ENCODE measurements at regions not wholly inside any gene's neighbourhood (a gene's known extent, or its start where the extent isn't known, plus 50 kb on each side); places are given as distances from the start of the nearest gene placed in this dataset.

DNA sequence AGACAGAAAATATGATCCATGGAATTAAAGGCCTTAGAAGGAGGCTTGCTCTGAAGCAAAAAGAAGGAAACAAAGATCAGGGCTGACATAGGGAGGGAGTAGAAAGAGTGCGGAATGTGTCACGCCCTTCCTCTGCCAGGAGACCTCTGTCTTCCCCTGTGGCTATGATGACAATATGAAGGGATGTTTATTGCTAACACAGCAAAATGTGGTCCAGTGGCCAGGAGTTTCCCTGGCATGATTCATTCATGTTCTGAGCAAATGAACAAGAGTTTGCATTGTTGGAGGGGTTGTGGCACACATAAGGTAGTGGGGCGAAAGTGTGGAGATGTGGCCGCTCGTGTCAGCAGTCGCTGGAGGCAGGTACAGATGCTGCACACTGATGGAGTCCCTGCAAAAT is 169.4 kb downstream of the SHQ1 start:
- no peaks in the 10 kb centered on the region for H3K9me3 ChIP-seq (ENCODE audit: low read depth)
- no peaks in the 10 kb centered on the region for H3K79me2 ChIP-seq
- H4K20me1 ChIP-seq (ENCODE audit: insufficient read depth, poor library complexity, severe bottlenecking) = no peaks in the 10 kb centered on the region
- peaks cover 10% of the 10 kb centered on the region for H3K4me1 ChIP-seq (ENCODE audit: insufficient read depth)
- no peak overlapping the region for H2AFZ ChIP-seq
- H3K27me3 ChIP-seq = no peaks in the 10 kb centered on the region
- peak; percentile 43 for DNase-seq (ENCODE audit: low spot score)
- WGBS (ENCODE audit: low lambda C conversion rate, missing lambda C conversion rate) = 89% methylated on average over 6 of the region's 6 CpGs
- no peaks in the 10 kb centered on the region for H3K9me2 ChIP-seq (replicated peaks; ENCODE audit: insufficient read depth)
- H3K27ac ChIP-seq = peak overlapping the region; percentile 75
- TF ChIP-seq, protein P1, sequence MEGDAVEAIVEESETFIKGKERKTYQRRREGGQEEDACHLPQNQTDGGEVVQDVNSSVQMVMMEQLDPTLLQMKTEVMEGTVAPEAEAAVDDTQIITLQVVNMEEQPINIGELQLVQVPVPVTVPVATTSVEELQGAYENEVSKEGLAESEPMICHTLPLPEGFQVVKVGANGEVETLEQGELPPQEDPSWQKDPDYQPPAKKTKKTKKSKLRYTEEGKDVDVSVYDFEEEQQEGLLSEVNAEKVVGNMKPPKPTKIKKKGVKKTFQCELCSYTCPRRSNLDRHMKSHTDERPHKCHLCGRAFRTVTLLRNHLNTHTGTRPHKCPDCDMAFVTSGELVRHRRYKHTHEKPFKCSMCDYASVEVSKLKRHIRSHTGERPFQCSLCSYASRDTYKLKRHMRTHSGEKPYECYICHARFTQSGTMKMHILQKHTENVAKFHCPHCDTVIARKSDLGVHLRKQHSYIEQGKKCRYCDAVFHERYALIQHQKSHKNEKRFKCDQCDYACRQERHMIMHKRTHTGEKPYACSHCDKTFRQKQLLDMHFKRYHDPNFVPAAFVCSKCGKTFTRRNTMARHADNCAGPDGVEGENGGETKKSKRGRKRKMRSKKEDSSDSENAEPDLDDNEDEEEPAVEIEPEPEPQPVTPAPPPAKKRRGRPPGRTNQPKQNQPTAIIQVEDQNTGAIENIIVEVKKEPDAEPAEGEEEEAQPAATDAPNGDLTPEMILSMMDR (IDR thresholded peaks at IDR 0.05; ENCODE audit: poor library complexity) = no peak
- TF ChIP-seq EZH2 (IDR thresholded peaks at IDR 0.05; ENCODE audit: borderline replicate concordance) (no peak), EZH2phosphoT487 (IDR thresholded peaks at IDR 0.05; ENCODE audit: low read depth, severe bottlenecking, unreplicated experiment) (no peak)
- no peak overlapping the region for H3K4me3 ChIP-seq
- H3K4me2 ChIP-seq = no peak overlapping the region
- no peaks in the 10 kb centered on the region for H3K36me3 ChIP-seq (replicated peaks; ENCODE audit: insufficient read depth, low read depth)

- Histone ChIP-seq H3K4me3 (no peak overlapping the region), H3K9me3 (ENCODE audit: low read depth) (no peaks in the 10 kb centered on the region), H3K79me2 (no peaks in the 10 kb centered on the region), H3K9me2 (replicated peaks; ENCODE audit: insufficient read depth) (no peaks in the 10 kb centered on the region), H3K27me3 (no peaks in the 10 kb centered on the region), H3K4me1 (ENCODE audit: insufficient read depth) (peaks cover 10% of the 10 kb centered on the region), H4K20me1 (ENCODE audit: insufficient read depth, poor library complexity, severe bottlenecking) (no peaks in the 10 kb centered on the region), H3K27ac (peak overlapping the region; percentile 75), H3K4me2 (no peak overlapping the region), H2AFZ (no peak overlapping the region), H3K36me3 (replicated peaks; ENCODE audit: insufficient read depth, low read depth) (no peaks in the 10 kb centered on the region)
- WGBS (ENCODE audit: low lambda C conversion rate, missing lambda C conversion rate) = 40% methylated on average over 3 of the region's 3 CpGs
- no peak for TF ChIP-seq EZH2phosphoT487 (IDR thresholded peaks at IDR 0.05; ENCODE audit: low read depth, severe bottlenecking, unreplicated experiment)
- no peak for DNase-seq (ENCODE audit: low spot score)
Measured at GRCh38 chr3:72678380-72678779, 169.9 kb downstream of the SHQ1 start.

DNA sequence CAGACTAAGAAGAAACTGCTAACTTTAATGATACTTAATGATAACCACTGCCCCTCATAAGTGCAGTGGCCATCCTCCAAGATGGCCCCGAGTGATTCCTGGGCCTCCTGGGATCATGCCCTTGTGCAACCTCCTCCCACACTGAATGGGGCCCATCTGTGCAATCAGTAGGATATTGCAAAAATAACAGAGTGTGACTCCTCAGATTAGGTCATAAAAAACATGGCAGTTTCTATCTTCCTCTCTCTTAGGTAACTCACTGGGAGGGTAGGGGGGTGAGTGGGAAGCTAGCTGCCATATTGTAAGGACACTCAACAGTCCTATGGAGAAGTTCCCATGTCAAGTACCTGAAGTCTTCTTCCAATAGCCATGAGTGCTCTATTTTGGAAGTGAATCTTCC is 173.0 kb downstream of the SHQ1 start:
- Histone ChIP-seq H2AFZ (no peak overlapping the region), H3K36me3 (replicated peaks; ENCODE audit: insufficient read depth, low read depth) (no peaks in the 10 kb centered on the region), H3K9me3 (ENCODE audit: low read depth) (no peaks in the 10 kb centered on the region), H3K79me2 (no peaks in the 10 kb centered on the region), H3K27me3 (no peaks in the 10 kb centered on the region), H3K4me1 (ENCODE audit: insufficient read depth) (peaks cover 10% of the 10 kb centered on the region), H3K4me3 (no peak overlapping the region), H3K4me2 (no peak overlapping the region), H3K27ac (no peak overlapping the region), H3K9me2 (replicated peaks; ENCODE audit: insufficient read depth) (no peaks in the 10 kb centered on the region), H4K20me1 (ENCODE audit: insufficient read depth, poor library complexity, severe bottlenecking) (no peaks in the 10 kb centered on the region)
- DNase-seq (ENCODE audit: low spot score) = no peak
- TF ChIP-seq, protein P1 (IDR thresholded peaks at IDR 0.05; ENCODE audit: poor library complexity) = no peak
- TF ChIP-seq EZH2phosphoT487 (IDR thresholded peaks at IDR 0.05; ENCODE audit: low read depth, severe bottlenecking, unreplicated experiment) (no peak), EZH2 (IDR thresholded peaks at IDR 0.05; ENCODE audit: borderline replicate concordance) (no peak)
- WGBS (ENCODE audit: low lambda C conversion rate, missing lambda C conversion rate) = 81% methylated on average over 1 of the region's 1 CpG

DNA sequence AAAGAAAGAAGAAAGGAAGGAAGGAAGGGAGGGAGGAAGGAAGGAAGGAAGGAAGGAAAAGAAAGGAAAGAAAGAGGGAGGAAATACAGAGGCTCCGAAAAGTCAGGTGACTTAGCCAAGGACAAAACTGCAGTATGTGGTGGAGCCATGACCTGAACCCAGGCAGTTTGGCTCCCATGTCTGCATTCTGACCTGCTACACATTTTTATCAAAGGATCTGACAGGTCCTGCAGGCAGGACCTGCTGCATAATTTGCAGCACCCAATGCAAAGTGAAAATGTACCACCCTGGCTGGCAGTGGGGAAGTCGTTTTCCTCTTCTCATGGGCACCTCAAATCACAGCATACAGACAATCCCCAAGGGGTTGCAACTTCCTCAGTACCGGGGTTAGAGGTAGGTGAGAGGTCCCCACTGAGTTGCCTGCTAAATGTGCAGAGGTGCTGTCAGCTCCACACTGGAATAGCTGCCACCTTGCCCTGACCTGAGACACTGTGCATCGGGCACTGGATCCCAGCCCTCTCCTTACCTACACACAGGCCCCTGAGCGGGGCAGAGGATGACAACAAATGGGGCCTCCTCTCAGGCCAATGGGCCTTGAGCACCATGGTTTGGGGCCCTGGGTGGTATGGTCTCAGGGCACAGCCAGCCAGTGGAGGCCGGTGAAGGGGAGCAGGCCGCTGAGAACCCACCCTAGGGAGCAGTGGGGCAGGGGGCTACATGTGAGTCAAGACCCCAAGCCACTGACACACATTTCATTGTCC is 175.1 kb downstream of the SHQ1 start:
- Histone ChIP-seq H3K79me2 (no peaks in the 10 kb centered on the region), H3K36me3 (replicated peaks; ENCODE audit: insufficient read depth, low read depth) (no peaks in the 10 kb centered on the region), H3K27ac (no peak overlapping the region), H3K4me1 (ENCODE audit: insufficient read depth) (no peaks in the 10 kb centered on the region), H3K4me2 (no peak overlapping the region), H4K20me1 (ENCODE audit: insufficient read depth, poor library complexity, severe bottlenecking) (no peaks in the 10 kb centered on the region), H3K9me2 (replicated peaks; ENCODE audit: insufficient read depth) (no peaks in the 10 kb centered on the region), H3K4me3 (no peak overlapping the region), H3K27me3 (no peaks in the 10 kb centered on the region), H3K9me3 (ENCODE audit: low read depth) (no peaks in the 10 kb centered on the region), H2AFZ (no peak overlapping the region)
- no peak for TF ChIP-seq EZH2 (IDR thresholded peaks at IDR 0.05; ENCODE audit: borderline replicate concordance)
- TF ChIP-seq EZH2phosphoT487 (IDR thresholded peaks at IDR 0.05; ENCODE audit: low read depth, severe bottlenecking, unreplicated experiment) = no peak
- TF ChIP-seq, protein P1 (IDR thresholded peaks at IDR 0.05; ENCODE audit: poor library complexity) = no peak
- no peak for DNase-seq (ENCODE audit: low spot score)
- WGBS (ENCODE audit: low lambda C conversion rate, missing lambda C conversion rate) = 75% methylated on average over 6 of the region's 7 CpGs

Data from hepatocyte (in vitro differentiated cells).